ENCODE measurements at regions not wholly inside any gene's neighbourhood (a gene's known extent, or its start where the extent isn't known, plus 50 kb on each side); places are given as distances from the start of the nearest gene placed in this dataset.

DNA sequence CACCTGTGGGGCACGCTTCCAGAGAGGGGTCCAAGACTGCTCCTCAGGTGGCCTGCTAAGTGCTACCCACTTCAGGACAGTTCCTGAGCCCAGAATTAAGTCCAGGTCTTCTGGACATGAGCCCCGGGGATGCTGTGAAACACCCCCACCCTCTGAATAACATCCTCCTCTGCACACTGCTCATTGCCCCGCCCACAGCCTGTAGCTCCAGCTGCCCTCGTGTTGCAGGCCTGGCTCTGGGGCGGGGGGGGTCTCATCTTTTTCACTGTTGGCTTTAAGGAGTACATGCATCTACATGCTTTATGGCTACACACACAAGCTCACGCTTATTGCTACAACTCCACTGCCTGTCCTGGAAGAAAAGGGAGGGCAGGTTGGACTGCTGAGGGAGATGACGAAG is 92.8 kb downstream of the PTGR3 start:
- CTCF ChIA-PET, result no interaction called here
- Mint-ChIP-seq H3K36me3 (ENCODE audit: low read depth) (no peaks in the 10 kb centered on the region), H3K9me3 (no peaks in the 10 kb centered on the region), H3K4me3 (no peak overlapping the region), H3K27me3 (ENCODE audit: low read depth) (no peaks in the 10 kb centered on the region), H3K4me1 (ENCODE audit: low read depth) (peaks cover 3% of the 10 kb centered on the region), H3K27ac (no peak overlapping the region)
- no peak for DNase-seq
- intact Hi-C loops (cut with micrococcal nuclease), result no loop called here

DNA sequence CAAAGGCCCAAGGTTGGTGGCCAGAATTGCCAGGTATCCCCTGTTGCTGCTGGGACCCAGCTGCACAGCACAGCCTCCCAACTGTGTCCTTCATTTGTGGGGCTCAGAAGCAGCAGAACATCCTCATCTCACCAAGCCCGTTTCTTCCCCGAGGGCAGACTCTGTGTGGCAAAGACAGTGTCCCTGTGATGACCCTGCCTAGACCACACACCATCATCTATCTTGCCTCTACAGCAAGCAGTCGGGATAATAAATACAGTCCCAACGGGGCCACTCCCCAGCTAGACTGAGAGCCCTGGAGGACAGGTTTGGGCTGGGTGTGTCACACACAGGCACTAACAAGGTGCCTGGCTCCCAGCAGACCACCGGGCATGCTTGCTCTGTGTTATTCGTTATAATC is 93.4 kb downstream of the PTGR3 start:
- intact Hi-C loops (cut with micrococcal nuclease), result no loop called here
- DNase-seq, result no peak
- no peaks in the 10 kb centered on the region for H3K36me3 Mint-ChIP-seq (ENCODE audit: low read depth)
- no peaks in the 10 kb centered on the region for H3K9me3 Mint-ChIP-seq
- no peak overlapping the region for H3K27ac Mint-ChIP-seq
- CTCF ChIA-PET, result no interaction called here
- H3K4me1 Mint-ChIP-seq (ENCODE audit: low read depth), result peaks cover 3% of the 10 kb centered on the region
- no peak overlapping the region for H3K4me3 Mint-ChIP-seq
- no peaks in the 10 kb centered on the region for H3K27me3 Mint-ChIP-seq (ENCODE audit: low read depth)

Data from activated naive CD4-positive, alpha-beta T cell treated with anti-CD3 and anti-CD28 coated beads for 36 hours (primary cell).